ENCODE measurements at regions not wholly inside any gene's neighbourhood (a gene's known extent, or its start where the extent isn't known, plus 50 kb on each side); places are given as distances from the start of the nearest gene placed in this dataset.
"Not testable (repeated sequence)": the region's sequence is repeated elsewhere in the genome, so short reads cannot be mapped to it uniquely, and the experiment has no call there.

DNA sequence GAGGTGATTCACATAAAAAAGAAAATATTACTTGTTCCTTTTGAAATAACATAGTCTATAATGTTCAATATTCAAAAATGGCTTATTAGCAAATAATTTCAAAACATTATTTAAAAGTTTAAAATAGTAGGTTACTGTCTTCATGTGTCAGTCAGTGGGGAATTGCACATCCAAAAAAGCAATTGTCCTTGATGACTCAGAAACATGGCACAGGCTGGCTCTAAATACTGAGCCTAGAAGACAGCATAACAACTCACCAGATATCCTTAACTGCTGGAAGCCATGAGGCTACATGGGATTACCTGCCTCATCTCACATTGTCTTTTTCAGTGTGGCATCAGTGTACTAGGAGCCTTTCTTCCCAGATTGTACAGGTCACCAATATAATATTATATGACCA, 439.5 kb upstream of the RGMB start:
- H3K36me3 ChIP-seq: no peaks in the 10 kb centered on the region
- H3K27me3 ChIP-seq (ENCODE audit: insufficient read depth, low read depth, severe bottlenecking): no peaks in the 10 kb centered on the region
- no peaks in the 10 kb centered on the region for H3K9me3 ChIP-seq (ENCODE audit: severe bottlenecking)
- no peak overlapping the region for H3K4me3 ChIP-seq (ENCODE audit: low read depth, low read length)
- no peak overlapping the region for H3K27ac ChIP-seq
- DNase-seq: no peak
- TF ChIP-seq CTCF (IDR thresholded peaks at IDR 0.05; ENCODE audit: low read depth, low read length): no peak

- H3K4me3 ChIP-seq (ENCODE audit: low read depth, low read length): no peak overlapping the region
- no peak for TF ChIP-seq CTCF (IDR thresholded peaks at IDR 0.05; ENCODE audit: low read depth, low read length)
- H3K9me3 ChIP-seq (ENCODE audit: severe bottlenecking): no peaks in the 10 kb centered on the region
- H3K27ac ChIP-seq: no peak overlapping the region
- no peaks in the 10 kb centered on the region for H3K36me3 ChIP-seq
- no peak for DNase-seq
- no peaks in the 10 kb centered on the region for H3K27me3 ChIP-seq (ENCODE audit: insufficient read depth, low read depth, severe bottlenecking)
Observed at GRCh38 chr5:98334946-98335345, 438.5 kb upstream of the RGMB start.

GRCh38 chr5:98339141-98339848, 434.2 kb upstream of the RGMB start:
- Histone ChIP-seq H3K27ac (no peak overlapping the region), H3K4me3 (ENCODE audit: low read depth, low read length) (no peak overlapping the region), H3K27me3 (ENCODE audit: insufficient read depth, low read depth, severe bottlenecking) (no peaks in the 10 kb centered on the region), H3K9me3 (ENCODE audit: severe bottlenecking) (no peaks in the 10 kb centered on the region), H3K36me3 (no peaks in the 10 kb centered on the region)
- DNase-seq: no peak
- no peak for TF ChIP-seq CTCF (IDR thresholded peaks at IDR 0.05; ENCODE audit: low read depth, low read length)

DNA sequence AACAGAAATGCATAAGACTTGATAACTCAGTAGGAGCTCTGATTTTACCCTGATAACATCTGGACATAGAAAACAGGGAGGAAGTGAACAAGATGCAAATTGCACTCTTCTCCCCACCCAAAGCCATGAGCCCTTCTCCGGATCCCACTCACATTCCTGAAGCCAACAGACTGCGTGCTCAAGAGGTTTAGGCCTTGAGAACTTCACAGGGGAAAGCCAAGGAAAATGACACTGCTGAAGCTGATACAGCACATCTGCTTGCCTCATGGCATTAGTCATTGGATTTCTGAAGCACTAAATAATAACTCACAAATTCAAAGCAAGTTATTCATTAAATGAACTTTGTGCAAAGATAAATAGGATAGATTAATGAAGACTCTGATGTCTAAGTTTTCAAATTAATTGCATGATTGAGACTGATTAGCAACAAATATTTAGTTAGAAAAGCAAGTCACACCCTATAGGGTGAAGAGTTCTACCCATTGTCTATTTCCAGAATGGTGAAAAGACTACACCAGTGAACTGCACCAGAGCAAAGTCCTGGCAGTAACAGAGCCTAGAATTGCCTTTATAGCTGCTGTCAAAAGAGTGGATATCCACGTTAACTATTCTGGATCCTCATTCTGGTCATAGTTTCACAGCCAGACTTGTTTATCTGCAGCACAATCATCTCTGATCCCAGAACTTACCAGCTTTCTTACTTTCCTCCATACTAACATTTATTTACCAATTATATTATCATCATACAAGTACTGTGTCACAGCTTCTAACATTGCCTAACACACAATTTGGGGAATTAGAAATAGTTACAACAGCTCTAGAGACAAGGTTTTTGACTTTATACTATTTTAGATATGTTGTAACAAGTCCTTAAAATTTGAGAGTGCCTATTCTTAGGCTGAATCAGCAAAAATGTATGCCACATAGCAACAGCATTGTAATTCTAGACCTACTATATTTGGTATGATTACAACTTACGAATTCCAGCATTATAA, 432.1 kb upstream of the RGMB start:
- Histone ChIP-seq H3K4me3 (ENCODE audit: low read depth, low read length) (no peak overlapping the region), H3K27ac (no peak overlapping the region), H3K27me3 (ENCODE audit: insufficient read depth, low read depth, severe bottlenecking) (no peaks in the 10 kb centered on the region), H3K36me3 (no peaks in the 10 kb centered on the region), H3K9me3 (ENCODE audit: severe bottlenecking) (no peaks in the 10 kb centered on the region)
- no peak for DNase-seq
- TF ChIP-seq CTCF (IDR thresholded peaks at IDR 0.05; ENCODE audit: low read depth, low read length): no peak

DNA sequence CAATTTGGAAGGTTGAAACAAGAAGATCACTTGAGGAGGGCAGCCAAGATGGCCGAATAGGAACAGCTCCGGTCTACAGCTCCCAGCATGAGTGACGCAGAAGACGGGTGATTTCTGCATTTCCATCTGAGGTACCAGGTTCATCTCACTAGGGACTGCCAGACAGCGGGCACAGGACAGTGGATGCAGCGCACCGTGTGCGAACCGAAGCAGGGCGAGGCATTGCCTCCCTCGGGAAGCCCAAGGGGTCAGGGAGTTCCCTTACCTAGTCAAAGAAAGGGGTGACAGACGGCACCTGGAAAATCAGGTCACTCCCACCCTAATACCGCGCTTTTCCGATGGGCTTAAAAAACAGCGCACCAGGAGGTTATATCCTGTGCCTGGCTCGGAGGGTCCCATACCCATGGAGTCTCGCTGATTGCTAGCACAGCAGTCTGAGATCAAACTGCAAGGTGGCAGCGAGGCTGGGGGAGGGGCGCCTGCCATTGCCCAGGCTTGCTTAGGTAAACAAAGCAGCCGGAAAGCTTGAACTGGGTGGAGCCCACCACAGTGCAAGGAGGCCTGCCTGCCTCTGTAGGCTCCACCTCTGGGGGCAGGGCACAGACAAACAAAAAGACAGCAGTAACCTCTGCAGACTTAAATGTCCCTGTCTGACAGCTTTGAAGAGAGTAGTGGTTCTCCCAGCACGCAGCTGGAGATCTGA, 430.4 kb upstream of the RGMB start:
- not testable (repeated sequence) for H3K9me3 ChIP-seq (ENCODE audit: severe bottlenecking); H3K27me3 ChIP-seq (ENCODE audit: insufficient read depth, low read depth, severe bottlenecking); DNase-seq; H3K27ac ChIP-seq; H3K4me3 ChIP-seq (ENCODE audit: low read depth, low read length); H3K36me3 ChIP-seq
